Neuronal stem cell (in vitro differentiated cells): ENCODE measurements at regions not wholly inside any gene's neighbourhood (a gene's known extent, or its start where the extent isn't known, plus 50 kb on each side); places are given as distances from the start of the nearest gene placed in this dataset.

ENCODE experiments used
- DNase-seq: peaks from one replicate; pipeline ENCODE4 v3.0.0-alpha.2; 2013; ENCODE audit warnings: low spot score
- H2AFZ ChIP-seq: one replicate; pipeline ENCODE4 v1.6.1; 2013; ENCODE audit warnings: mild to moderate bottlenecking, low read length, inconsistent platforms
- H2AK5ac ChIP-seq: 2 replicates; pipeline ENCODE4 v1.6.1; 2013; ENCODE audit warnings: low read depth, mild to moderate bottlenecking, inconsistent platforms, low read length, moderate library complexity, mixed read lengths
- H2BK120ac ChIP-seq: 2 replicates; pipeline ENCODE4 v1.6.1; 2013; ENCODE audit warnings: low read depth, mild to moderate bottlenecking, inconsistent platforms, low read length, moderate library complexity, mixed read lengths
- H2BK12ac ChIP-seq: one replicate; pipeline ENCODE4 v1.6.1; 2013; ENCODE audit warnings: low read length, inconsistent platforms
- H2BK15ac ChIP-seq: 2 replicates; pipeline ENCODE4 v1.6.1; 2013; ENCODE audit warnings: mild to moderate bottlenecking, low read length, inconsistent platforms, mixed read lengths
- H2BK5ac ChIP-seq: one replicate; pipeline ENCODE4 v1.6.1; 2013; ENCODE audit warnings: inconsistent platforms, mild to moderate bottlenecking, low read length, moderate library complexity
- H3K14ac ChIP-seq: one replicate; pipeline ENCODE4 v1.6.1; 2013; ENCODE audit warnings: low read length, inconsistent platforms
- H3K18ac ChIP-seq: 2 replicates; pipeline ENCODE4 v1.6.1; 2013; ENCODE audit warnings: low read length, inconsistent platforms
- H3K23ac ChIP-seq: 2 replicates; pipeline ENCODE4 v1.6.1; 2013; ENCODE audit warnings: low read depth, mild to moderate bottlenecking, mixed read lengths, low read length, inconsistent platforms; ENCODE audit not compliant: poor library complexity
- H3K27ac ChIP-seq: replicated peaks from 3 replicates; pipeline ENCODE4 v1.5.1; 2013; ENCODE audit warnings: low read length, inconsistent platforms
- H3K27me3 ChIP-seq, 3 experiments: 2 replicates each; pipeline ENCODE4 v1.6.1; 2013; ENCODE audit warnings: low read length in 3 of 3, mild to moderate bottlenecking in 2 of 3, inconsistent platforms in 1 of 3, low read depth in 1 of 3, mixed read lengths in 1 of 3, moderate library complexity in 1 of 3; ENCODE audit not compliant: control insufficient read depth in 3 of 3, insufficient read depth in 3 of 3
- H3K36me3 ChIP-seq, 2 donors: replicated peaks in 1 of 2; 2 replicates each; pipeline ENCODE4 v1.6.1; 2013; ENCODE audit warnings: low read length in 2 of 2; ENCODE audit not compliant: control insufficient read depth in 2 of 2, insufficient read depth in 2 of 2
- H3K4ac ChIP-seq: 2 replicates; pipeline ENCODE4 v1.6.1; 2013; ENCODE audit warnings: inconsistent platforms, mild to moderate bottlenecking, low read length, moderate library complexity
- H3K4me1 ChIP-seq, 2 donors: 1 replicate in 1 of 2; 2 replicates in 1 of 2; pipeline ENCODE4 v1.6.1; 2013; ENCODE audit warnings: low read length in 2 of 2, low read depth in 1 of 2; ENCODE audit not compliant: control insufficient read depth in 2 of 2, insufficient read depth in 1 of 2
- H3K4me2 ChIP-seq: one replicate; pipeline ENCODE4 v1.6.1; 2013; ENCODE audit warnings: mild to moderate bottlenecking, low read length, inconsistent platforms; ENCODE audit not compliant: insufficient read depth, poor library complexity, severe bottlenecking
- H3K4me3 ChIP-seq, 2 donors: 2 replicates each; pipeline ENCODE4 v1.5.1; 2013; ENCODE audit warnings: low read length in 2 of 2, mild to moderate bottlenecking in 2 of 2, inconsistent platforms in 1 of 2, moderate library complexity in 1 of 2
- H3K79me1 ChIP-seq: one replicate; pipeline ENCODE4 v1.6.1; 2013; ENCODE audit warnings: low read depth, mild to moderate bottlenecking, inconsistent platforms, low read length, moderate library complexity
- H3K9ac ChIP-seq: one replicate; pipeline ENCODE4 v1.6.1; 2013; ENCODE audit warnings: mild to moderate bottlenecking, low read depth, low read length, inconsistent platforms; ENCODE audit not compliant: poor library complexity
- H3K9me3 ChIP-seq, 2 donors: replicated peaks in 1 of 2; 2 replicates each; pipeline versions ENCODE3 to v1.6.1; 2013; ENCODE audit warnings: low read length in 2 of 2, mild to moderate bottlenecking in 2 of 2, inconsistent platforms in 1 of 2, low read depth in 1 of 2, mixed read lengths in 1 of 2, moderate library complexity in 1 of 2; ENCODE audit not compliant: control insufficient read depth in 2 of 2, insufficient read depth in 1 of 2
- H4K8ac ChIP-seq: one replicate; pipeline ENCODE4 v1.6.1; 2013; ENCODE audit warnings: low read depth, mild to moderate bottlenecking, inconsistent platforms, low read length, moderate library complexity
- H4K91ac ChIP-seq: one replicate; pipeline ENCODE4 v1.6.1; 2013; ENCODE audit warnings: low read length, low read depth, mild to moderate bottlenecking, inconsistent platforms; ENCODE audit not compliant: poor library complexity
- whole genome bisulfite sequencing, 2 donors: extraction: QIAGEN DNeasy Blood & Tissue Kit; methylation state at CpG; one replicate each; pipeline ENCODE4 v1.1.7; 2013; ENCODE audit warnings: missing lambda C conversion rate in 2 of 2, mixed read lengths in 1 of 2; ENCODE audit not compliant: insufficient read length in 2 of 2, insufficient replicate concordance in 1 of 2; ENCODE audit errors: extremely low coverage in 2 of 2; 5-methylcytosine and 5-hydroxymethylcytosine counted together

GRCh38 chr15:37377428-37377827, 277.1 kb upstream of the MEIS2 start:
- Histone ChIP-seq H3K9ac (no peak overlapping the region), H2BK5ac (no peak overlapping the region), H3K4me1 (no peaks in the 10 kb centered on the region), H3K14ac (no peak overlapping the region), H3K36me3 (no peaks in the 10 kb centered on the region), H2AFZ (no peak overlapping the region), H2BK15ac (no peak overlapping the region), H3K4me3 (no peak overlapping the region), H2BK12ac (no peak overlapping the region), H2AK5ac (no peak overlapping the region), H3K79me1 (no peaks in the 10 kb centered on the region), H4K8ac (no peak overlapping the region), H3K27ac (no peak overlapping the region), H3K18ac (no peak overlapping the region), H2BK120ac (no peak overlapping the region), H3K27me3 (no peaks in the 10 kb centered on the region), H3K4me2 (no peak overlapping the region), H3K23ac (no peak overlapping the region), H3K4ac (no peak overlapping the region), H3K9me3 (no peaks in the 10 kb centered on the region), H4K91ac (no peak overlapping the region)
- DNase-seq: no peak
- no CpG with 5 or more reads among the region's 2 CpGs for WGBS, 2 donors

GRCh38 chr15:37394402-37395099, 294.2 kb upstream of the MEIS2 start:
- no peak overlapping the region for H3K4me3 ChIP-seq
- H2AK5ac ChIP-seq: no peak overlapping the region
- no peak overlapping the region for H3K14ac ChIP-seq
- no peak overlapping the region for H3K18ac ChIP-seq
- H3K36me3 ChIP-seq: no peaks in the 10 kb centered on the region
- peaks cover 0 to 1% of the 10 kb centered on the region in 2 donors for H3K9me3 ChIP-seq
- H2BK15ac ChIP-seq: no peak overlapping the region
- no peak overlapping the region for H3K9ac ChIP-seq
- H2BK120ac ChIP-seq: no peak overlapping the region
- H3K4me2 ChIP-seq: no peak overlapping the region
- no CpG with 5 or more reads among the region's 3 CpGs for whole genome bisulfite sequencing, 2 donors
- no peak overlapping the region for H2AFZ ChIP-seq
- DNase-seq: no peak
- H4K8ac ChIP-seq: no peak overlapping the region
- H3K27ac ChIP-seq: no peak overlapping the region
- no peak overlapping the region for H2BK5ac ChIP-seq
- H4K91ac ChIP-seq: no peak overlapping the region
- H3K27me3 ChIP-seq: no peaks in the 10 kb centered on the region
- no peaks in the 10 kb centered on the region for H3K4me1 ChIP-seq
- H2BK12ac ChIP-seq: no peak overlapping the region
- no peaks in the 10 kb centered on the region for H3K79me1 ChIP-seq
- H3K23ac ChIP-seq: no peak overlapping the region
- H3K4ac ChIP-seq: no peak overlapping the region

DNA sequence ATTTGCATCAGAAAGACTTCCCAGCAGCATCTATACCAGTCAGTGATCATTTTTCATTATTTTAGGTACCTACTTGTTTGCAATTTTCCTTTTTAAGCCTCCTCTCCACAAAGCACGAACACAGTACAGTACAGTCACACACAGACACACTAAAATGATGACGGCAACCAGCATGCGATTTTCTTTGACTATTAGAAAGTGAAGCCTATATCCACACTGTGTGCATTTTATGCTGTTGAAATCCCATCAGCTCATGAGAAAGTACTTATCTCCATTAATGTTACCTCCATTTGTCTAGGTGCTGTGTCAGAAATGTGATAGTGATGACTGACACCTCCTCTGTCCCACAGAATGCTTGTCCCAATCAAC, 294.7 kb upstream of the MEIS2 start:
- H2BK15ac ChIP-seq: no peak overlapping the region
- no peak for DNase-seq
- H3K23ac ChIP-seq: no peak overlapping the region
- no peak overlapping the region for H3K4me2 ChIP-seq
- H3K4me1 ChIP-seq: no peaks in the 10 kb centered on the region
- H3K14ac ChIP-seq: no peak overlapping the region
- H2BK12ac ChIP-seq: no peak overlapping the region
- no peak overlapping the region for H4K91ac ChIP-seq
- no peak overlapping the region for H2AFZ ChIP-seq
- H4K8ac ChIP-seq: no peak overlapping the region
- no CpG with 5 or more reads among the region's 3 CpGs for WGBS, 2 donors
- no peaks in the 10 kb centered on the region for H3K27me3 ChIP-seq
- H2BK5ac ChIP-seq: no peak overlapping the region
- no peak overlapping the region for H2AK5ac ChIP-seq
- no peaks in the 10 kb centered on the region for H3K79me1 ChIP-seq
- H2BK120ac ChIP-seq: no peak overlapping the region
- no peaks in the 10 kb centered on the region for H3K9me3 ChIP-seq
- no peak overlapping the region for H3K4ac ChIP-seq
- H3K9ac ChIP-seq: no peak overlapping the region
- no peak overlapping the region for H3K18ac ChIP-seq
- H3K27ac ChIP-seq: no peak overlapping the region
- no peaks in the 10 kb centered on the region for H3K36me3 ChIP-seq
- no peak overlapping the region for H3K4me3 ChIP-seq

- DNase-seq: no peak
- Histone ChIP-seq H3K79me1 (no peaks in the 10 kb centered on the region), H3K27me3 (no peaks in the 10 kb centered on the region), H2BK12ac (no peak overlapping the region), H2AK5ac (no peak overlapping the region), H4K91ac (no peak overlapping the region), H3K4me2 (no peak overlapping the region), H3K9ac (no peak overlapping the region), H3K23ac (no peak overlapping the region), H2AFZ (no peak overlapping the region), H3K4ac (no peak overlapping the region), H3K14ac (no peak overlapping the region), H2BK120ac (no peak overlapping the region), H2BK15ac (no peak overlapping the region), H3K9me3 (no peaks in the 10 kb centered on the region), H3K18ac (no peak overlapping the region), H4K8ac (no peak overlapping the region), H3K36me3 (no peaks in the 10 kb centered on the region), H2BK5ac (no peak overlapping the region), H3K27ac (no peak overlapping the region), H3K4me1 (no peaks in the 10 kb centered on the region), H3K4me3 (no peak overlapping the region)
- WGBS, 2 donors: no CpG with 5 or more reads among the region's 3 CpGs
These were observed 297.1 kb upstream of the MEIS2 start for GRCh38 chr15:37397266-37398022.
